ENCODE measurements at regions not wholly inside any gene's neighbourhood (a gene's known extent, or its start where the extent isn't known, plus 50 kb on each side); places are given as distances from the start of the nearest gene placed in this dataset.

DNA sequence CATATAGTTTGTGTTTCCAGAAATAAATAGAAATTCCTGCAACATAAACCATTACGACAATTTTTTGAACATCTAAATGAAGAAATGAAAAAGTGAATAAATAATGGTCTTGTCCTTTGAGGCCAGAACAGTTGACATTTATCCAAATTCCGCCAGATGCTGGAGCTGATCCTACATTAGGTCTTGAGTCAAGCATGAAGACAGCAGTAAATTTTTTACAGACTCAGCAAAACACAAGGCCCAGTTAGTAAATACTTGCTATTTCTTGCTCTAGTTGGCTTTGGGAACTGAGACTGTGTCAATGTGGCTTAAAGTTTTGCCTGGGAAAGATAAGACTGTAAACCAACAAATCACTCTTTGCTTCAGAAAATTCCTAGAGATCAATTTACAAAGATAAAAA is 540.1 kb upstream of the RGS18 start:
- no peak for TF ChIP-seq TAF1 (IDR thresholded peaks at IDR 0.05; ENCODE audit: low read depth, low read length)
- no peak for TF ChIP-seq SPI1 (IDR thresholded peaks at IDR 0.05; ENCODE audit: low read depth, low read length)

Data from GM12891 (cell line).